OCI-LY3 (cell line): ENCODE measurements at regions not wholly inside any gene's neighbourhood (a gene's known extent, or its start where the extent isn't known, plus 50 kb on each side); places are given as distances from the start of the nearest gene placed in this dataset.
A peak's percentile ranks its signal among the peaks of the same experiment; 100 is the strongest.

Experiments
- H2AFZ ChIP-seq: fragments of 200-600, 300-600 bp; shearing (Covaris generic); 2 replicates; pipeline ENCODE4 v1.6.0; 2014; ENCODE audit warnings: antibody characterized with exemption, low read depth, low read length
- H3K27ac ChIP-seq: fragments of 200-600, 300-600 bp; sonication (generic); 2 replicates; pipeline ENCODE4 v1.5.1; 2014; ENCODE audit warnings: mild to moderate bottlenecking, low read length, moderate library complexity, mixed read lengths
- H3K27me3 ChIP-seq: fragments of 200-600, 300-600 bp; sonication (generic); 2 replicates; pipeline ENCODE4 v1.6.1; 2014; ENCODE audit warnings: low read depth, low read length, mixed read lengths
- H3K36me3 ChIP-seq: fragments of 200-600, 300-600 bp; sonication (generic); replicated peaks from 2 replicates; pipeline ENCODE3; 2014; ENCODE audit warnings: low read depth, low read length, mixed read lengths
- H3K4me1 ChIP-seq: fragments of 300-600, 200-600 bp; sonication (generic); 2 replicates; pipeline ENCODE4 v1.6.1; 2014; ENCODE audit warnings: low read length, mixed read lengths
- H3K4me2 ChIP-seq: fragments of 200-600, 300-600 bp; sonication (generic); 2 replicates; pipeline ENCODE4 v1.6.1; 2014; ENCODE audit warnings: low read length, mixed read lengths
- H3K4me3 ChIP-seq: fragments of 300-600, 200-600 bp; sonication (generic); 2 replicates; pipeline ENCODE4 v1.5.1; 2014; ENCODE audit warnings: antibody characterized with exemption, mild to moderate bottlenecking, low read length, moderate library complexity
- H3K79me2 ChIP-seq: fragments of 300-600, 200-600 bp; shearing (Covaris generic); 2 replicates; pipeline ENCODE4 v1.6.1; 2014; ENCODE audit warnings: mild to moderate bottlenecking, low read length, mixed read lengths
- H3K9ac ChIP-seq: fragments of 300-600, 200-600 bp; shearing (Covaris generic); 2 replicates; pipeline ENCODE4 v1.6.0; 2014; ENCODE audit warnings: mild to moderate bottlenecking, low read length, moderate library complexity
- H3K9me3 ChIP-seq: fragments of 200-600, 300-600 bp; shearing (Covaris generic); 2 replicates; pipeline ENCODE4 v1.6.1; 2014; ENCODE audit warnings: low read length, mixed read lengths; ENCODE audit not compliant: insufficient read depth
- H4K20me1 ChIP-seq: fragments of 200-600, 300-600 bp; sonication (generic); 2 replicates; pipeline ENCODE4 v1.6.1; 2016; ENCODE audit warnings: low read length, mixed read lengths; ENCODE audit not compliant: insufficient read depth
- CTCF ChIP-seq: fragments of 200-600, 300-600 bp; sonication (generic); IDR thresholded peaks from 2 replicates; pipeline ENCODE4 v1.5.1; 2014; ENCODE audit warnings: antibody characterized with exemption, low read length, low read depth
- EZH2phosphoT487 ChIP-seq: fragments of 200-600 bp; shearing (Covaris generic); IDR thresholded peaks from 2 replicates; pipeline ENCODE4 v1.6.1; 2018; ENCODE audit warnings: antibody characterized with exemption, mixed run types, low read depth

- no peak overlapping the region for H3K9ac ChIP-seq
- no peak overlapping the region for H3K27ac ChIP-seq
- H3K36me3 ChIP-seq, result no peaks in the 10 kb centered on the region
Measured at GRCh38 chr1:185426848-185427247, 109.8 kb upstream of the IVNS1ABP start.

GRCh38 chr1:185425163-185425562 lies 108.1 kb upstream of the IVNS1ABP start:
- Histone ChIP-seq H3K4me2 (no peak overlapping the region), H3K9ac (no peak overlapping the region), H3K79me2 (no peaks in the 10 kb centered on the region), H3K36me3 (no peaks in the 10 kb centered on the region), H3K4me1 (peaks cover 14% of the 10 kb centered on the region), H2AFZ (no peak overlapping the region), H3K27me3 (no peaks in the 10 kb centered on the region), H3K9me3 (no peaks in the 10 kb centered on the region), H3K27ac (no peak overlapping the region), H3K4me3 (no peak overlapping the region), H4K20me1 (no peaks in the 10 kb centered on the region)
- TF ChIP-seq CTCF (no peak), EZH2phosphoT487 (no peak)

More at GRCh38 chr1:185426848-185427247, 109.8 kb upstream of the IVNS1ABP start:
- Histone ChIP-seq H4K20me1 (no peaks in the 10 kb centered on the region), H3K79me2 (no peaks in the 10 kb centered on the region), H3K27me3 (no peaks in the 10 kb centered on the region), H3K4me1 (peaks cover 14% of the 10 kb centered on the region), H3K4me2 (0 out of 2 replicates have a peak overlapping the region, but pooled peaks have one; percentile 2), H3K4me3 (no peak overlapping the region), H3K9me3 (no peaks in the 10 kb centered on the region), H2AFZ (no peak overlapping the region)
- TF ChIP-seq EZH2phosphoT487 (no peak), CTCF (0 out of 2 replicates have a peak, but pooled peaks have one; percentile 30)

- no peak overlapping the region for H3K4me3 ChIP-seq
- no peaks in the 10 kb centered on the region for H4K20me1 ChIP-seq
- peaks cover 2% of the 10 kb centered on the region for H3K4me1 ChIP-seq
- H3K27ac ChIP-seq, result no peak overlapping the region
- no peaks in the 10 kb centered on the region for H3K36me3 ChIP-seq
- H3K4me2 ChIP-seq, result no peak overlapping the region
- no peak overlapping the region for H3K9ac ChIP-seq
- no peaks in the 10 kb centered on the region for H3K79me2 ChIP-seq
- H3K9me3 ChIP-seq, result no peaks in the 10 kb centered on the region
- TF ChIP-seq CTCF, result no peak
- no peak for TF ChIP-seq EZH2phosphoT487
- H3K27me3 ChIP-seq, result no peaks in the 10 kb centered on the region
- H2AFZ ChIP-seq, result no peak overlapping the region
Measured at GRCh38 chr1:185421485-185422107, 104.6 kb upstream of the IVNS1ABP start.

- Histone ChIP-seq H3K9me3 (no peaks in the 10 kb centered on the region), H3K36me3 (no peaks in the 10 kb centered on the region), H3K4me3 (no peak overlapping the region), H2AFZ (no peak overlapping the region), H3K4me2 (no peak overlapping the region), H3K27me3 (no peaks in the 10 kb centered on the region), H3K9ac (no peak overlapping the region), H3K4me1 (no peaks in the 10 kb centered on the region), H4K20me1 (no peaks in the 10 kb centered on the region), H3K27ac (no peak overlapping the region), H3K79me2 (no peaks in the 10 kb centered on the region)
- TF ChIP-seq EZH2phosphoT487 (no peak), CTCF (no peak)
Measured at GRCh38 chr1:185420588-185421081, 103.6 kb upstream of the IVNS1ABP start.
